ENCODE measurements at regions not wholly inside any gene's neighbourhood (a gene's known extent, or its start where the extent isn't known, plus 50 kb on each side); places are given as distances from the start of the nearest gene placed in this dataset.

DNA sequence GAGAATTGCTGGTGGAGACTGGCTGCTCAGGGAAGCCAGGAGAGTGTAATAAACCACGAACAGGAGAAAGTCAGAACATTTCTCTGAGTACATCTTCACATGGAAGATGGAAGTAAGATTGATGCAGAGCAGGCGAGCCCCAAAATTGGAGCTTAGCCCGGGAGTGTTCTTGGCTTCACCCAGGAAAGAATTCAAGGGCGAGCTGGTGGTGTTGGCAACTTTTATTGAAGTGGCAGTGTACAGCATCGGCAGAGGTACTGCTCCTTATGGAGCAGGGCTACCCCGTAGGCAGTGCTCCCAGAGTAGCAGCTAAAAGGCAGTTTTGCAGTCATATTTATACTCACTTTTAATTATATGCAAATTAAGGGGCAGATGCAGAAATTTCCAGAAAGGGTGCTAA lies 281.4 kb upstream of the MEX3C start:
- Histone ChIP-seq H3K27ac (ENCODE audit: low read depth, low read length) (no peak overlapping the region), H3K27me3 (ENCODE audit: control insufficient read depth in 3 of 3, insufficient read depth in 3 of 3, low read length in 3 of 3) (no peaks in the 10 kb centered on the region)

DNA sequence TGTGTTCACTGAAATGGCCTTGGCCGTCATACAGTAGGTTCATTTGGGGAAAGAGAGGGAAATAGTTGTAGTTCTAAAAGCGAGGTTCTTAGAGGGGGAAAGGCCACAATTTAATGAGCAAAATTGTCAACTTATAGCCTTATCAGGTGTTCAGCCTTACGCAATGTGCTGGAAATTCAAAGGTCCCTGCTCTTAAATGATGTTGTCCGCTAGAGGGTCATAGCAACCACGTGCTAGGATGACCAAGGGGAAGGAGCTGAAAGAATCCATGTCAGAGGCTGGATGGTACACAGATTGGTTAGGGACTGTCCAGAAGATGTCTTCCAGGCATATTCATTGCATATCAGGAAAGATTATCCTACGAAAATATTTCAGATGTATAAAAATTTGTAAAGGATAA lies 282.3 kb upstream of the MEX3C start:
- no peak overlapping the region for H3K4me3 ChIP-seq (ENCODE audit: low read length in 3 of 3)
- H3K9me3 ChIP-seq (ENCODE audit: control insufficient read depth in 3 of 3, low read length in 3 of 3), result no peaks in the 10 kb centered on the region
- no peaks in the 10 kb centered on the region for H3K27me3 ChIP-seq (ENCODE audit: control insufficient read depth in 3 of 3, insufficient read depth in 3 of 3, low read length in 3 of 3)
- H3K36me3 ChIP-seq (ENCODE audit: control insufficient read depth in 3 of 3, insufficient read depth in 3 of 3, low read length in 3 of 3), result no peaks in the 10 kb centered on the region
- H3K27ac ChIP-seq (ENCODE audit: low read depth, low read length), result no peak overlapping the region
- no peaks in the 10 kb centered on the region for H3K4me1 ChIP-seq (ENCODE audit: control insufficient read depth in 3 of 3, insufficient read depth in 3 of 3, low read length in 3 of 3)
- H3K9ac ChIP-seq (ENCODE audit: low read depth in 1 of 3, low read length in 3 of 3), result no peak overlapping the region

More for the DNA sequence above, 281.4 kb upstream of the MEX3C start:
- Histone ChIP-seq H3K36me3 (ENCODE audit: control insufficient read depth in 3 of 3, insufficient read depth in 3 of 3, low read length in 3 of 3) (no peaks in the 10 kb centered on the region), H3K4me1 (ENCODE audit: control insufficient read depth in 3 of 3, insufficient read depth in 3 of 3, low read length in 3 of 3) (no peaks in the 10 kb centered on the region), H3K4me3 (ENCODE audit: low read length in 3 of 3) (no peak overlapping the region), H3K9ac (ENCODE audit: low read depth in 1 of 3, low read length in 3 of 3) (no peak overlapping the region), H3K9me3 (ENCODE audit: control insufficient read depth in 3 of 3, low read length in 3 of 3) (no peaks in the 10 kb centered on the region)

DNA sequence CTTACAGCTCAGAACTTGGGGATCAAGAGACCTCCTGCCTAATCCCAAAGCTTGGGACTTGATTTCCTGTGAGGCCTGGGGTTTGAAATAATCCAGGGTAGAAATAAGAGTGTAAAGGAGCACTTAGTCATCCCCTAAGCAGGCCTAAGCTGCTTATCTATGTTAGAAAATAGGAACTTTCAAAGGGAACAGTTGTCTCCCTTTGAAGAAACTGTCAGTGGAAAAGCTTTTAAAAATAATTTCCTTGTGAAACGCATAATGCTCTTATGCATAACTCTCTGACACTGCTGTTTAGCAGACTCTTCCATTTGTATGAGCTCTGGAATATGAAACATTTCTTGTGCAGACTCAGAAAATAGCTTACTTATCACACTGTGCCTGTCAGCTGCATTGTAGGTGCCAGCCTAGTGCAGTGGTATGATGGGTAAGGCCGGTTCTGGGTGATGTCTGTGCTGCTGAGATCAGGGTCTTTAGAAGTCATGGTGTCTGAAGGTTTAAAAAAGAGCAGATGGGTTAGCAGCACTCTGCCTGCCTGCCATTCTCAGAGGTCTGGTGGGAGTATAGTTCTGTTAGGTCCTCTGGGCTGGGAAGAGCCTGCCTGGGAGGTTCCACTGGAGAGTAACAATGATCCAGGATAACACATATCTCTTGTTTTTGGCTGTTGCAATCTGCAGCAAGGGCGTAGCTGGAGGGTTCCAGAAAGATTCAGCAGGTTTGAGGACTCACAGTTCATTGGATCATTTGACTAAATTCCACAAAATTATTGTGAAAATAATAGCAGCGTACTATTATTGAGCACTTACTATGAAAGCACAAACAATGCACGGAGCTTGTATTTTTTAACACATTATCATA lies 283.2 kb upstream of the MEX3C start:
- no peak overlapping the region for H3K27ac ChIP-seq (ENCODE audit: low read depth, low read length)
- H3K27me3 ChIP-seq (ENCODE audit: control insufficient read depth in 3 of 3, insufficient read depth in 3 of 3, low read length in 3 of 3), result no peaks in the 10 kb centered on the region
- no peaks in the 10 kb centered on the region for H3K4me1 ChIP-seq (ENCODE audit: control insufficient read depth in 3 of 3, insufficient read depth in 3 of 3, low read length in 3 of 3)
- H3K4me3 ChIP-seq (ENCODE audit: low read length in 3 of 3), result no peak overlapping the region
- no peak overlapping the region for H3K9ac ChIP-seq (ENCODE audit: low read depth in 1 of 3, low read length in 3 of 3)
- no peaks in the 10 kb centered on the region for H3K9me3 ChIP-seq (ENCODE audit: control insufficient read depth in 3 of 3, low read length in 3 of 3)
- no peaks in the 10 kb centered on the region for H3K36me3 ChIP-seq (ENCODE audit: control insufficient read depth in 3 of 3, insufficient read depth in 3 of 3, low read length in 3 of 3)

DNA sequence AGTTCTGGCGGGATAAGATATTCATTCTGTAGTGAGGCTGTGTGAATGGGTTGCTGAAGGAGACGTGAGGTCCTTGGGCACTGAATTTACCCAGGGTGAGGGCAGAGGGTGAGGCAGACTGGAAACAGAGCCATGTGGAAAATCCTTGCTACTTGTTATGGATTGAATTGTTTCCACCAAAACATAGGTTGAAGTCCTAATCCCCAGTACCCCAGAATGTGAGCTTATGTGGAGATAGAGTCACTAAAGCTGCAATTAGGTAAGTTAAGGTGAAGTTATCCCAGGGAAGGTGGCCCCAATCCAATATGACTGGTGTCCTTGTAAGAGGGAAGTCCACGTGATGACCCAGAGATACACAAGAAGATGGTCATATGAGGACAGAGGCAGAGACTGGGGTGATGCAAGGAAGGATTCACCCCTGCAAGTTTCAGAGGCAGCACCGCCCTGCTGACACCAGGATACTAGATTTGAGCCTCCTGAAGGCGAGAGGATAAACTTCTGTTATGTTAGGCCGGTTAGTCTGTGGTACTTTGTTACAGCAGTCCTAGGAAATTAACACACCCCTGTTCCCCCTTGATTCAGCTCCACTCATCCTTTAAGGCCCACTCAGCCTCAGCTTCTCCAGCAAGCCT lies 289.4 kb upstream of the MEX3C start:
- H3K9me3 ChIP-seq (ENCODE audit: control insufficient read depth in 3 of 3, low read length in 3 of 3), result no peaks in the 10 kb centered on the region
- no peaks in the 10 kb centered on the region for H3K4me1 ChIP-seq (ENCODE audit: control insufficient read depth in 3 of 3, insufficient read depth in 3 of 3, low read length in 3 of 3)
- no peaks in the 10 kb centered on the region for H3K27me3 ChIP-seq (ENCODE audit: control insufficient read depth in 3 of 3, insufficient read depth in 3 of 3, low read length in 3 of 3)
- no peak overlapping the region for H3K4me3 ChIP-seq (ENCODE audit: low read length in 3 of 3)
- H3K9ac ChIP-seq (ENCODE audit: low read depth in 1 of 3, low read length in 3 of 3), result no peak overlapping the region
- H3K36me3 ChIP-seq (ENCODE audit: control insufficient read depth in 3 of 3, insufficient read depth in 3 of 3, low read length in 3 of 3), result no peaks in the 10 kb centered on the region
- H3K27ac ChIP-seq (ENCODE audit: low read depth, low read length), result no peak overlapping the region

DNA sequence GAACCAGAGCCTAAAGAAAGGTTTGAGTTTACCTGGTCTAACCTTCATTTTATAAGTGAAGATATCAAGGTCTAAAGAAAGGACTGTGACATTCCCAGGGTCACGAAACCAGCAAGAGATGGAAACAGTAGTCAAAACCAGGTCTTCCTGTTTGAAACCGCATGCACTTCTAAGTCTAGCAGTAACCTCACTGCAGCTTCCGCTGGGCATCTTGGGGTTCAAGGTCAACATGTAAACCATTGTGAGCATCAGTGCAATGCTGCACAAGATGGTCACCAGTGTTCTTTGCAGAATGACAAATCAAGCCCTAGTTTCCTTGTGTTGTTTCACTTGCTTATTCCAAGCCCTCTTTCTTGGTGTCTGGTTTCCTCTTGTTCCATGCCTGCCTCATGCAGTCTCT lies 292.9 kb upstream of the MEX3C start:
- H3K36me3 ChIP-seq (ENCODE audit: control insufficient read depth in 3 of 3, insufficient read depth in 3 of 3, low read length in 3 of 3), result no peaks in the 10 kb centered on the region
- H3K4me1 ChIP-seq (ENCODE audit: control insufficient read depth in 3 of 3, insufficient read depth in 3 of 3, low read length in 3 of 3), result no peaks in the 10 kb centered on the region
- H3K9ac ChIP-seq (ENCODE audit: low read depth in 1 of 3, low read length in 3 of 3), result no peak overlapping the region
- H3K9me3 ChIP-seq (ENCODE audit: control insufficient read depth in 3 of 3, low read length in 3 of 3), result no peaks in the 10 kb centered on the region
- H3K4me3 ChIP-seq (ENCODE audit: low read length in 3 of 3), result no peak overlapping the region
- no peaks in the 10 kb centered on the region for H3K27me3 ChIP-seq (ENCODE audit: control insufficient read depth in 3 of 3, insufficient read depth in 3 of 3, low read length in 3 of 3)
- H3K27ac ChIP-seq (ENCODE audit: low read depth, low read length), result no peak overlapping the region

DNA sequence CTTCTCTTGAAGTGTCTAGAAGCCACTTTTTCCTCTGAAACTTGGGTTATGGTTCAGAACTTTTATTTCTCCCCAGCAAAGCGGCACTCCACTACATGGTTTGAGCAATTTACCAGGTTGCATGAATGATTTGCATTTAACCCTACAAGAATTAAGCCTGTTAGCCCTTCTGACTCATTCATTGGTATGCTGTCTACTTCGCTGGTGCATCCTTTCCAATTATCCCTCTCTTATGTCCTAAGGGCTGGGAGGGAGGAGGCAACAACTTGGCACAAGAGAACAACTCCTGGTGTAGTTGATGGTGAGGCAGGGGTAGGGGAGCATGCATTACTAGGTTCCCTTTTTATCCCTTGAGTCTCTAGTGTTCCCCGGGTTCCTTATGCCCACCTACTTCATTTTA lies 293.4 kb upstream of the MEX3C start:
- H3K36me3 ChIP-seq (ENCODE audit: control insufficient read depth in 3 of 3, insufficient read depth in 3 of 3, low read length in 3 of 3), result no peaks in the 10 kb centered on the region
- no peak overlapping the region for H3K4me3 ChIP-seq (ENCODE audit: low read length in 3 of 3)
- H3K27me3 ChIP-seq (ENCODE audit: control insufficient read depth in 3 of 3, insufficient read depth in 3 of 3, low read length in 3 of 3), result no peaks in the 10 kb centered on the region
- H3K9me3 ChIP-seq (ENCODE audit: control insufficient read depth in 3 of 3, low read length in 3 of 3), result no peaks in the 10 kb centered on the region
- no peak overlapping the region for H3K9ac ChIP-seq (ENCODE audit: low read depth in 1 of 3, low read length in 3 of 3)
- H3K27ac ChIP-seq (ENCODE audit: low read depth, low read length), result no peak overlapping the region
- no peaks in the 10 kb centered on the region for H3K4me1 ChIP-seq (ENCODE audit: control insufficient read depth in 3 of 3, insufficient read depth in 3 of 3, low read length in 3 of 3)

DNA sequence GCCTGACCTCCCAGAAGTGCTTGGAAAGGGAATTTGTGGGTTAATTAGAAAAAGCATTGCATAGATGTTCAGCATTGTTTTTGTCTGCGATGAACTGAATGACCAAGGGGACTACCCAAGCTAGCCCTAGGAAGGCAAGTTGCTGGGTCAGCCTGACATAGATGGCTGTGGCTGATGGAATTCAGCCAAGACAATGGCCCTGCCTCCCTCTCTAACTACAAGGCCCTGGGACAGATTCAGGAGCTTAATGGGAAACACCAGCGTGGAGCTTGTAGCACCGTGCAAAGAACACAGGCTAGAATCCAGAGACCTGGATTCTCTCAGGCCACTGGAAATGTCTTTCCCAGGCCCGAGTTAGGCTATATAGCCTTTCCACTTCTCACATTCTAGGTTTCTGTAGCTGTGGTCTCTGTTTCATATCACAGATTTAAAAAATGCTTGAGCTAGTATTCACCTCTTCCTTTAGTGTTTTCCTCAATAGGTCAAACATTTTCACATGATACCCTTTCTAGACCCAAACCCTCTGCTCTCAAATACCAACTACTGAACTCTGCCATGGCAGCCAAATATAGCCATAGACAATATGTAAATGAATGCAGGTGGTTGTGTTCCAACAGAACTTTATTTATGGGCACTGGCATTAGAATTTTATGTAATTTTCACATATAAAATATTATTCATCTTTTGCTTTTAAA lies 294.3 kb upstream of the MEX3C start:
- Histone ChIP-seq H3K4me3 (ENCODE audit: low read length in 3 of 3) (no peak overlapping the region), H3K36me3 (ENCODE audit: control insufficient read depth in 3 of 3, insufficient read depth in 3 of 3, low read length in 3 of 3) (no peaks in the 10 kb centered on the region), H3K9me3 (ENCODE audit: control insufficient read depth in 3 of 3, low read length in 3 of 3) (no peaks in the 10 kb centered on the region), H3K9ac (ENCODE audit: low read depth in 1 of 3, low read length in 3 of 3) (no peak overlapping the region), H3K27ac (ENCODE audit: low read depth, low read length) (no peak overlapping the region), H3K4me1 (ENCODE audit: control insufficient read depth in 3 of 3, insufficient read depth in 3 of 3, low read length in 3 of 3) (no peaks in the 10 kb centered on the region), H3K27me3 (ENCODE audit: control insufficient read depth in 3 of 3, insufficient read depth in 3 of 3, low read length in 3 of 3) (no peaks in the 10 kb centered on the region)

DNA sequence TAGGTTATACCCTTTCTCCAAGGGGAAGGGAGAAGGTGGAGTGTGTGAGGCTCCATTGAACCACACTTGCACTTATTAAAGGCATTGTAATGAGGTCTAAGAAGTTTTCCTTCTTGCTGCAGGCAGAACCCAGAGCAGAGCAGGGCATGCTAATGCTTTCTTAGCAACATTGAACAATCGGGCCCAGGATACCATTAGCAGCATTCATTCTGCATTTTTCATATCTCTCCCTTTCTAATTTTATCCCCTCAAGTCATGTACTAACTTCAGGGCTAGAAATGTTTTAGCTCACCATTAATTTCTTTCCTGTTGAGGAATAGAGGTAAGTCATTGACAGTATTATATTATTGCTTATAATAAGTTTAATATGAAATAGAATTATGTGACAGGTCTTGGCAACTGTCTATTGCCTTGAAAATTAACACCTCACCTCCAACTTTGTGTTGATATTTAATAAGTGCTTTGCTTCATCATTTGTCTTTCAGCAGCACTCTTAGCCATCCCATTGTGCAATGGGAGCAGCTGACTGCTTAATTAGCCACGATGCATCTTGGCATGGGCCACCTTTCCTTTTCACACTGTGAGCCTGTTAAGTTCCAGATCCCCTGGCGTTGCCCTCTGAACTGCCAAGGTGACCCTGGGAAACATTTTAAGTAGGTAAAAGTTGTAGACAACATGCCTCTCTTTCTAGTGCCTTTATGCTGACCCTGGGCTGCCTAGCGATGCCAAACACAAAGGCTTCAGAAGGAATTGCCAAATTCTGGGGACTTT lies 300.8 kb upstream of the MEX3C start:
- Histone ChIP-seq H3K9ac (ENCODE audit: low read depth in 1 of 3, low read length in 3 of 3) (no peak overlapping the region), H3K9me3 (ENCODE audit: control insufficient read depth in 3 of 3, low read length in 3 of 3) (no peaks in the 10 kb centered on the region), H3K27ac (ENCODE audit: low read depth, low read length) (no peak overlapping the region), H3K36me3 (ENCODE audit: control insufficient read depth in 3 of 3, insufficient read depth in 3 of 3, low read length in 3 of 3) (no peaks in the 10 kb centered on the region), H3K4me3 (ENCODE audit: low read length in 3 of 3) (no peak overlapping the region), H3K27me3 (ENCODE audit: control insufficient read depth in 3 of 3, insufficient read depth in 3 of 3, low read length in 3 of 3) (no peaks in the 10 kb centered on the region), H3K4me1 (ENCODE audit: control insufficient read depth in 3 of 3, insufficient read depth in 3 of 3, low read length in 3 of 3) (no peaks in the 10 kb centered on the region)

DNA sequence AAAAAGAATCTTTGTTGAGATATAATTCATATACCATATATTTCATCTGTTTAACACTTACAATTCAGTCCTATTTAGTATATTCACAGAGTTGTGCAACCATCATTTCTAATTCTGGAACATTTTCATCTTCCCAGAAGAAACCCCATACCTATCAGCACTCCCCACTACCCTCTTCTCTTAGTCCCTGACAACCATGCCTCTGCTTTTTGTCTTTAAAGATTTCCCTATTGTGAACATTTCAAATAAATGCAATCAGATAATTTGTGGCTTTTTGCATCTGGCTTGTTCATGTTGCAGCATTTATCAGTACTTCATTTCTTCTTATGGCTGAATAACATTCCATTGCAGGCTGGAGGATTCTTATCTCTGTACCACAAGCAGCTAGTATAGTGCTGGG lies 305.9 kb upstream of the MEX3C start:
- Histone ChIP-seq H3K27me3 (ENCODE audit: control insufficient read depth in 3 of 3, insufficient read depth in 3 of 3, low read length in 3 of 3) (no peaks in the 10 kb centered on the region), H3K27ac (ENCODE audit: low read depth, low read length) (no peak overlapping the region), H3K4me3 (ENCODE audit: low read length in 3 of 3) (no peak overlapping the region), H3K9me3 (ENCODE audit: control insufficient read depth in 3 of 3, low read length in 3 of 3) (no peaks in the 10 kb centered on the region), H3K36me3 (ENCODE audit: control insufficient read depth in 3 of 3, insufficient read depth in 3 of 3, low read length in 3 of 3) (no peaks in the 10 kb centered on the region), H3K9ac (ENCODE audit: low read depth in 1 of 3, low read length in 3 of 3) (no peak overlapping the region), H3K4me1 (ENCODE audit: control insufficient read depth in 3 of 3, insufficient read depth in 3 of 3, low read length in 3 of 3) (no peaks in the 10 kb centered on the region)
